ENCODE measurements at regions not wholly inside any gene's neighbourhood (a gene's known extent, or its start where the extent isn't known, plus 50 kb on each side); places are given as distances from the start of the nearest gene placed in this dataset.
A peak's percentile ranks its signal among the peaks of the same experiment; 100 is the strongest.
"Not testable (repeated sequence)": the region's sequence is repeated elsewhere in the genome, so short reads cannot be mapped to it uniquely, and the experiment has no call there.

DNA sequence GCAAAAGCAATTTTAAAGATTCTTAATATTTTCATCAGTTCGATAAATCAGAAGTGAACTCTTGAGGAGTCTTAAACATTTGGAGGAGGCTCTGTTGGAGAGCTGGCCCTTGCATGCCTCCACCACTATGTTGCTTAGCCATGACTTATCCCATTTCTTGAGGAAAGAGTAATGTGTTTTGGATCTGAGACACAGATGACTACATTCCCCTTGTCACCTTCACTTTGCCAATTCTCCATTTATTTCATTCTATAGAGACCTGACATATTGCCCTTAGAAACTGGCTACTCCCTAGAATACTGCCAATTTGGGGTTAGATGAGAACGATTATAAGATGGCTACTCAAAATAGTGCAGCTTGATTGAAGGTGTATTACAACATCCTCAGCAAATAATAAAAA lies 157.4 kb upstream of the TMEM260 start:
- no peak for ATAC-seq

GRCh38 chr14:56422703-56423213 lies 156.8 kb upstream of the TMEM260 start:
- ATAC-seq: peak; percentile 80

- ATAC-seq: no peak
Measured at GRCh38 chr14:56423544-56423943, 156.1 kb upstream of the TMEM260 start.

DNA sequence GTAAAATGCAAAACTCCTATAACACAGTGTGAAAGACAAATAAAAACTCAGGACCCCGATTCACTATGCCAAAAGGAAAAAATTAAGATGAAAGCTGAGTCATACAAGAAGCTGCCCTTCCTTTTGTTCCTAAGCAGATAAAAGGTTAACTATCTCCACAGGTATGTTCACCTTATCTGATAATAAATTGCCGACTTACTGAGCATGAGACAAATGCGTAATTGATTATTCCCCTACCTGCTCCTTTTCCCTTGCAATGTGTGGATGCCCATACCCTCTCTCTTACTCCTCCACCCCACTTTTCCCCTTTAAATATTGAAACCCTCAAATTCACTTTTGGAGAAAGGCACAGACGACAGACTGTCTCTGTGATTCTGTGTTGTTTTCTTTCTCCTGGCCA lies 148.6 kb upstream of the TMEM260 start:
- ATAC-seq: no peak

DNA sequence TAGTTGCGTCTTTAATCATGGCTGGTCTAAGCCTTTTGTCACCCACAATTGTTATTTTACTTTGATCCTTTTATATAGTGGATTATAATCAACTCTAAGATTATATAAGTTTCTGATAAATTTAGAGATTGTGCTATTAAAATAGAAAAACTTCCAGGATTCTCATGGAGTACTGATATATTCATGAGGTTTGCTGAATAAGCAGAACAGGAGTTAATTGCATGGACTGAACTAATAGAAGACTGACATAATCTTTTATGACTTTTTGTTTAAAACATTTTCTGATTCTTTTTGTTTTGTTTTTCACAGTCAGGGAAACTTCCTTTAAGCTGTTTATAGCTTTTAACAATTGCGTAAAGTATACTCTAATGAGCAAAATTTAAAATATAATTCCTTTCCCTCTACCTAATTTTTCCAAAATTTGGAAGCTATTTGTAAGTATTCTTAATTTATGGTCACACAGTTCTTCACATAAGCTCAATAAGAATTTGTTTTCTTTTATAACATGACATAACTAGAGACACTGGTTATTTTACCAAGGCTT lies 129.9 kb upstream of the TMEM260 start:
- no peak for ATAC-seq

DNA sequence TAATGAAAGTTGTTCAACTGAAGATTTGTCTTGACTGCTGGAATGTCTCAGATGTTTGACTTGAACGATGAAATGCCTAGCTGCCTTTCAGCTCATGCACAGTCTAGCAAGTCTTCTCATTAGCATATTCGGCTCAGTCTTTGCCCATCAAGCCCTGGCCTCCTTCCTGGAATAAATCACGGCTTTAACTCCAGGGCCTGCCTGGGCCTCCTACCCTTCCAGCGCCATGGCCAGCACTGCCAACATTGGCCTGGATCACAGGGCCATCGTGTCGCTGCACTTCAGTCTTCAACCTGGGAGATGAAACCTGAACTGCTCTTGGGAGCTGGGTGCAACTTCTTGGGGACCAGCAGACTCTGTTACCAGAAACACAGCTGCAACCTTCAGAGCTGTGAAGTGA lies 126.7 kb upstream of the TMEM260 start:
- ATAC-seq: no peak

DNA sequence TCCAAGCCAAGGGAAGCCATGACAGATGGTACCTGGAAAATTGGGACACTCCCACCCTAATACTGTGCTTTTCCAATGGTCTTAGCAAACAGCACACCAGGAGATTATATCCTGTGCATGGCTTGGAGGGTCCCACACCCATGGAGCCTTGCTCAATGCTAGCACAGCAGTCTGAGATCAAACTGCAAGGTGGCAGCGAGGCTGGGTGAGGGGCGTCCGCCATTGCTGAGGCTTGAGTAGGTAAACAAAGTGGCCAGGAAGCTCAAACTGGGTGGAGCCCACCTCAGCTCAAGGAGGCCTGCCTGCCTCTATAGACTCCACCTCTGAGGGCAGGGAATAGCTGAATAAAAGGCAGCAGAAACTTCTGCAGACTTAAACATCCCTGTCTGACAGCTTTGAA lies 124.9 kb upstream of the TMEM260 start:
- not testable (repeated sequence) for ATAC-seq

GRCh38 chr14:56460469-56460868 lies 119.1 kb upstream of the TMEM260 start:
- no peak for ATAC-seq

GRCh38 chr14:56461276-56462275 lies 118.0 kb upstream of the TMEM260 start:
- ATAC-seq: no peak

DNA sequence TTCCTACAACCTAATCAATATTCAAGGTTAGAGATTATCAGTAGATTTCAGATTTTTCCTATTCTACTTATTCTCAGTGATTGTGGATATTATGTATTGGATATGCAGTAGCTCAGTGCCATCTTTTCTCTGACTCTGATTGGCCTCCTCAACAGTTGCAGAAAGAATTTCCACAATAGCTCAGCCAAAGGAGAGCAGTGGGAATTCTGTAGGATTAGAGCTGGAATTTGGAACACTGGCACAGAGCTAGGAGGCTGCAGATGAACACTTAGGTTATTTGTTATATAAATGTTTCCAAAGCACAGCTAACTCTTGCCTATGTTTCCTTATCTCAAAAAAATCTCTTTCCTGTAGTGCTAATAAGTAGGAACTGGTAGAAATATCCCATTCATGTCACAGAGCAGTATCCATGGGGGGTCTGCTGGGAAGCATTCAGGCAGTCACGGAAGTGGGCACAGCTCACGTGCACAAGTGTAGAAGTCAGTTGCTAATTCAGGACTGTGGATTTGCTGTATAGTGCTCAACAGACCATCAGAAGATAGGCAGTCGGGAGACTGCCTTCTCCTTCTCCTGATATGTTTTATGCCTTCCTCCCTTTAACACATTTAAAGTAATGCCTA lies 116.2 kb upstream of the TMEM260 start:
- no peak for ATAC-seq

DNA sequence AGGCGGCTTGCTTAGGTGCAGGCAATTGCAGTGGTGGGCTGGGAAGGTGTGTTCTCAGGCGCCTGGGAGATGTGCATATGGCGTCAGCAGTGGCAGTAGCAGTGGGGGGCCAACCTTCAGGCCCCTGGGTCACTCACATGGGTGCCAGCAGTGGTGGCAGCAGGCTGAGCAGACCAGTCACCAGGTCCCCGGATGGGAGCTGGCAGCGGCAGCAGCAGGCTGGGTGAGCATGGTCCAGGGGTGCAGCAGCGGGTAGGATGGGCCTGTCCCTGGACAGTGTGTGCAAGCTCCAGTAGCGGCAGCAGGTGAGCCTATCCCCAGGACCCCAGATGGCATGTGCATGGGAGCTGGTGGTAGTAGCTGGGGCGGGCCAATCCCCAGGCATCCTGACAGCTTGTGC lies 108.5 kb upstream of the TMEM260 start:
- peak; percentile 26 for ATAC-seq

- ATAC-seq: no peak
Measured at GRCh38 chr14:56474419-56475022, 105.1 kb upstream of the TMEM260 start.

GRCh38 chr14:56482310-56482911 lies 97.2 kb upstream of the TMEM260 start:
- ATAC-seq: no peak

DNA sequence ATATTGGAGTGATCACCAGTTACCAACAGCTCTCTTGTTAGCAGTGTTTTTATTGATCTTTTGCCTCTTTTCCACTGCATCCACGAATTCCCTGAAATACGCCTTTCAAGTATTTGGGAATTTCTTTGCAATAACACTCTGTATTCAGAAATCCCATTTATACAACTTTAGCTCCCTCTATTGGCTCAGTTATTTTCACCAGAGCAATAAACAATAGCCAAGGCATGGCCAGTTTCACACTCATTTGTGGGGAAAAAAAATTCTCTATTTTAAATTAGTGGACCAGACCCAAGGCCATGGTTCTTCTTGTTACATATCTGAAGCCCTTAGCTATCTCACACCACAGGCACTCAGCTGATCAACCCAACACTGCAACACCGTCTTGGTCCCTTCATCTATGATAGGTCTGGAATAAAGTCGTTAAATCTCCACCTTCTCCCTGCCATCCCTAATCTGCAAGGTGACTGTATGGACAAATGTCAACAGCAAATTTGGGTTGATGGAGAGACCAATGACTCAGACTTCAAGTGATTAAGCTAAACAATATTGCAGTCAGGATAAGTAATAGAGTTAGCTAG lies 92.4 kb upstream of the TMEM260 start:
- ATAC-seq: no peak

GRCh38 chr14:56487761-56488160 lies 91.8 kb upstream of the TMEM260 start:
- peak; percentile 73 for ATAC-seq

GRCh38 chr14:56488306-56488705 lies 91.3 kb upstream of the TMEM260 start:
- no peak for ATAC-seq

DNA sequence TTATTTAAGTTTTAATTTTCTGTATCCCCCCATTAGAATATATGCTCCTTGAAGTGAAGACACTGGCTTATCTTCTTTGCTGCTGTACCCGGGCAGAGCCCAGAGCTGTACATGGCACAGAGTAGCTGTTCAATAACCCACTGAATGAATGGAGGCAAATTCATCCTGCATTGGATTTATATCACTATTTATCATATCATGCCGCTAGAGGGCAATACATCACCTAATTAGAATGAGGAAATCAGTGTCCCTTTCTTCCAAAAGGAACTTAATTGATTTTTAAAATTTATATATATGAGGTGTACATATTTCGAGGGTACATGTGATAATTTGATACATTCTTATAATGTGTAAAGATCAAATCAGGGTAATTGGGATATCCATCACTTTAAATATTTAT lies 89.2 kb upstream of the TMEM260 start:
- no peak for ATAC-seq

- peak; percentile 63 for ATAC-seq
Measured at GRCh38 chr14:56491299-56492285, 88.0 kb upstream of the TMEM260 start.

GRCh38 chr14:56494167-56494566 lies 85.4 kb upstream of the TMEM260 start:
- ATAC-seq: no peak

GRCh38 chr14:56498112-56498511 lies 81.5 kb upstream of the TMEM260 start:
- ATAC-seq: no peak
